SJSA1 (cell line): ENCODE measurements at regions not wholly inside any gene's neighbourhood (a gene's known extent, or its start where the extent isn't known, plus 50 kb on each side); places are given as distances from the start of the nearest gene placed in this dataset.
"Not testable (repeated sequence)": the region's sequence is repeated elsewhere in the genome, so short reads cannot be mapped to it uniquely, and the experiment has no call there.

Experiments used
- DNase-seq, 2 experiments: peaks; one replicate each; pipeline ENCODE4 v3.0.0-alpha.2; 2015 to 2020; ENCODE audit warnings: low spot score in 2 of 2, low read depth in 1 of 2
- H3K27ac ChIP-seq: fragments of 250-450 bp; sonication (Bioruptor Pico); 2 replicates; pipeline ENCODE4 v1.5.1; 2020; ENCODE audit warnings: mild to moderate bottlenecking, moderate library complexity
- H3K27me3 ChIP-seq: fragments of 250-450 bp; sonication (Bioruptor Pico); replicated peaks from 2 replicates; pipeline ENCODE4 v1.5.1; 2020; ENCODE audit warnings: mild to moderate bottlenecking, moderate library complexity
- H3K36me3 ChIP-seq: fragments of 250-450 bp; sonication (Bioruptor Pico); 2 replicates; pipeline ENCODE4 v1.5.1; 2020; ENCODE audit warnings: mild to moderate bottlenecking
- H3K4me1 ChIP-seq: fragments of 250-450 bp; sonication (Bioruptor Pico); replicated peaks from 2 replicates; pipeline ENCODE4 v1.6.1; 2021; ENCODE audit warnings: mild to moderate bottlenecking
- H3K4me3 ChIP-seq: fragments of 250-450 bp; sonication (Bioruptor Pico); 2 replicates; pipeline ENCODE4 v1.5.1; 2020; ENCODE audit warnings: mild to moderate bottlenecking
- H3K9me3 ChIP-seq: fragments of 250-450 bp; sonication (Bioruptor Pico); replicated peaks from 2 replicates; pipeline ENCODE4 v1.5.1; 2020; ENCODE audit warnings: mild to moderate bottlenecking

GRCh38 chr13:65301506-65301905 lies 1928.6 kb downstream of the PCDH9 start:
- Histone ChIP-seq H3K36me3 (no peaks in the 10 kb centered on the region), H3K27ac (no peak overlapping the region), H3K27me3 (no peaks in the 10 kb centered on the region), H3K4me1 (no peaks in the 10 kb centered on the region), H3K4me3 (no peak overlapping the region), H3K9me3 (no peaks in the 10 kb centered on the region)
- DNase-seq, result no peak

- Histone ChIP-seq H3K9me3 (no peaks in the 10 kb centered on the region), H3K27ac (no peak overlapping the region), H3K4me1 (no peaks in the 10 kb centered on the region), H3K36me3 (no peaks in the 10 kb centered on the region), H3K4me3 (no peak overlapping the region), H3K27me3 (no peaks in the 10 kb centered on the region)
- no peak for DNase-seq
These were observed 1929.9 kb downstream of the PCDH9 start for GRCh38 chr13:65300220-65300619.

- Histone ChIP-seq H3K4me1 (no peaks in the 10 kb centered on the region), H3K9me3 (no peaks in the 10 kb centered on the region), H3K36me3 (no peaks in the 10 kb centered on the region), H3K27ac (no peak overlapping the region), H3K27me3 (no peaks in the 10 kb centered on the region), H3K4me3 (no peak overlapping the region)
- DNase-seq, result no peak
These were observed 1936.5 kb downstream of the PCDH9 start for GRCh38 chr13:65293530-65294198.

GRCh38 chr13:65292488-65292901 lies 1937.6 kb downstream of the PCDH9 start:
- Histone ChIP-seq H3K27ac (no peak overlapping the region), H3K4me1 (no peaks in the 10 kb centered on the region), H3K36me3 (no peaks in the 10 kb centered on the region), H3K27me3 (no peaks in the 10 kb centered on the region), H3K4me3 (no peak overlapping the region), H3K9me3 (no peaks in the 10 kb centered on the region)
- no peak for DNase-seq

GRCh38 chr13:65287405-65287804 lies 1942.7 kb downstream of the PCDH9 start:
- Histone ChIP-seq H3K27ac (no peak overlapping the region), H3K4me3 (no peak overlapping the region)
- DNase-seq, result no peak

GRCh38 chr13:65275838-65276630 lies 1954.1 kb downstream of the PCDH9 start:
- DNase-seq, result no peak
- Histone ChIP-seq H3K27me3 (no peaks in the 10 kb centered on the region), H3K4me1 (no peaks in the 10 kb centered on the region), H3K27ac (no peak overlapping the region), H3K4me3 (no peak overlapping the region), H3K9me3 (no peaks in the 10 kb centered on the region), H3K36me3 (no peaks in the 10 kb centered on the region)

More at GRCh38 chr13:65287405-65287804, 1942.7 kb downstream of the PCDH9 start:
- Histone ChIP-seq H3K36me3 (no peaks in the 10 kb centered on the region), H3K9me3 (no peaks in the 10 kb centered on the region), H3K27me3 (no peaks in the 10 kb centered on the region), H3K4me1 (no peaks in the 10 kb centered on the region)

- no peak overlapping the region for H3K4me3 ChIP-seq
- no peaks in the 10 kb centered on the region for H3K36me3 ChIP-seq
- H3K27ac ChIP-seq, result no peak overlapping the region
- no peak for DNase-seq
- H3K27me3 ChIP-seq, result no peaks in the 10 kb centered on the region
- no peaks in the 10 kb centered on the region for H3K9me3 ChIP-seq
- no peaks in the 10 kb centered on the region for H3K4me1 ChIP-seq
These were observed 1955.0 kb downstream of the PCDH9 start for GRCh38 chr13:65275108-65275507.

GRCh38 chr13:65273811-65274420 lies 1956.2 kb downstream of the PCDH9 start:
- H3K9me3 ChIP-seq, H3K36me3 ChIP-seq, H3K27me3 ChIP-seq, H3K4me3 ChIP-seq, DNase-seq, H3K4me1 ChIP-seq, H3K27ac ChIP-seq: not testable (repeated sequence)

GRCh38 chr13:65268009-65268408 lies 1962.1 kb downstream of the PCDH9 start:
- Histone ChIP-seq H3K36me3 (no peaks in the 10 kb centered on the region), H3K27me3 (no peaks in the 10 kb centered on the region)

GRCh38 chr13:65265988-65266387 lies 1964.1 kb downstream of the PCDH9 start:
- Histone ChIP-seq H3K4me1 (no peaks in the 10 kb centered on the region), H3K36me3 (no peaks in the 10 kb centered on the region), H3K27me3 (no peaks in the 10 kb centered on the region), H3K4me3 (no peak overlapping the region), H3K27ac (no peak overlapping the region), H3K9me3 (no peaks in the 10 kb centered on the region)
- DNase-seq, result no peak

More at GRCh38 chr13:65268009-65268408, 1962.1 kb downstream of the PCDH9 start:
- H3K27ac ChIP-seq, result no peak overlapping the region
- H3K4me1 ChIP-seq, result no peaks in the 10 kb centered on the region
- no peak for DNase-seq
- H3K4me3 ChIP-seq, result no peak overlapping the region
- no peaks in the 10 kb centered on the region for H3K9me3 ChIP-seq

- Histone ChIP-seq H3K36me3 (no peaks in the 10 kb centered on the region), H3K9me3 (no peaks in the 10 kb centered on the region), H3K27me3 (no peaks in the 10 kb centered on the region), H3K4me1 (no peaks in the 10 kb centered on the region), H3K27ac (no peak overlapping the region), H3K4me3 (no peak overlapping the region)
- no peak for DNase-seq
These were observed 1966.1 kb downstream of the PCDH9 start for GRCh38 chr13:65264066-65264465.

- Histone ChIP-seq H3K4me1 (no peaks in the 10 kb centered on the region), H3K36me3 (no peaks in the 10 kb centered on the region), H3K27me3 (no peaks in the 10 kb centered on the region), H3K27ac (no peak overlapping the region), H3K9me3 (no peaks in the 10 kb centered on the region), H3K4me3 (no peak overlapping the region)
- no peak for DNase-seq
These were observed 1968.9 kb downstream of the PCDH9 start for GRCh38 chr13:65260946-65261891.

GRCh38 chr13:65240773-65241172 lies 1989.4 kb downstream of the PCDH9 start:
- no peak for DNase-seq
- Histone ChIP-seq H3K36me3 (no peaks in the 10 kb centered on the region), H3K4me3 (no peak overlapping the region), H3K27me3 (no peaks in the 10 kb centered on the region), H3K4me1 (no peaks in the 10 kb centered on the region), H3K27ac (no peak overlapping the region), H3K9me3 (no peaks in the 10 kb centered on the region)
